Endothelial cell (in vitro differentiated cells): ENCODE measurements at regions not wholly inside any gene's neighbourhood (a gene's known extent, or its start where the extent isn't known, plus 50 kb on each side); places are given as distances from the start of the nearest gene placed in this dataset.

Source experiments
- DNase-seq: peaks from one replicate; pipeline ENCODE4 v3.0.0; 2021; ENCODE audit warnings: low spot score
- H3K27ac Mint-ChIP-seq: one replicate; pipeline ENCODE4 v1.8.0; 2021; ENCODE audit warnings: mixed read lengths, inconsistent platforms; ENCODE audit not compliant: unreplicated experiment
- H3K27me3 Mint-ChIP-seq: one replicate; pipeline ENCODE4 v1.8.0; 2021; ENCODE audit warnings: mild to moderate bottlenecking, moderate library complexity, mixed read lengths, inconsistent platforms; ENCODE audit not compliant: unreplicated experiment
- H3K36me3 Mint-ChIP-seq: one replicate; pipeline ENCODE4 v1.8.0; 2021; ENCODE audit warnings: mild to moderate bottlenecking, low read depth, mixed read lengths, inconsistent platforms; ENCODE audit not compliant: unreplicated experiment
- H3K4me1 Mint-ChIP-seq: one replicate; pipeline ENCODE4 v1.8.0; 2021; ENCODE audit warnings: mild to moderate bottlenecking, mixed read lengths, inconsistent platforms; ENCODE audit not compliant: unreplicated experiment
- H3K4me3 Mint-ChIP-seq: one replicate; pipeline ENCODE4 v1.8.0; 2021; ENCODE audit warnings: mild to moderate bottlenecking, mixed read lengths, inconsistent platforms; ENCODE audit not compliant: unreplicated experiment
- H3K9me3 Mint-ChIP-seq: one replicate; pipeline ENCODE4 v1.8.0; 2021; ENCODE audit warnings: mixed read lengths, inconsistent platforms; ENCODE audit not compliant: unreplicated experiment
- TF ChIP-seq, protein P1 (sequence below): fragments of 200-600 bp; sonication (generic); IDR thresholded peaks from one replicate; pipeline ENCODE4 v1.5.0; 2021; ENCODE audit warnings: antibody characterized with exemption; ENCODE audit not compliant: unreplicated experiment

DNA sequence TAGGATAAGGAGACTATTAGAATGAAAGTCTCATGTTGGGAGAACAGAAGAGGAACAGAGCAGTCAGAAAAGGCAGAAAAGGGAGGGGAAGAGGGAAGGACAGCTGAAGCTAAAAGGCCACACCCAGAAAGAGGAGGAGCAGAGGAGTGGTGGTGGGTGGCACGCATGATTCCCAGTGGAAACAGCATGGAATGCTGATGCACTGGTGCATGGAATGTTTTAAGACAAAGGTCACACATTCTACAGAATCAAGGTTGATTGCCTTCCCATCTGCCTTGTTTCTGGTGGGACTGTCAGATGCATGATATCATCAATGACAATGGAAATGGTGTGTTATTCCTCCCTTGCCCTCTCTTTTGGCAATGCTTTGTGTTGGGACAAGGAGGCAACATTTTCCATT, 285.4 kb upstream of the MKI67 start:
- Mint-ChIP-seq H3K36me3 (peaks cover 13% of the 10 kb centered on the region), H3K4me3 (no peak overlapping the region)

DNA sequence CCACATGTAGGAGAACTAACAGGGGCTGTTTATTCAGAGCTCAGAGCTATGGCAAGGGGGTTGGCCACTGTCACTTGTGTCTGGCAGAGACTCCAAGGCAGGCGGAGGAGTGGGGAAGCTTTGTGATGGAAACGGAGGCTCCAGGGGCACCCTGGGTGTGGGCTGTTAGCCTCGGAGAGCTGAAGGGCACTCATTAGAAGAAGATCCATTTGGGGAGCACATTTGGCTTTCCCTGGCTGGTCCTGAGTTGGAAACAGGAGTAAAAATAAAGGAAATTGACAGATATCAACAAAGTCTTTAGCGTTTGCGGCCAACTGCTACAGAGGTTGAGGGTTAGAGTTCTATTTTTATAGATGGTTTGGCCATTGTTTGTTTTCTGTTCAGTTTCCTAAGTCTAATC, 288.3 kb upstream of the MKI67 start:
- DNase-seq: no peak
- Mint-ChIP-seq H3K36me3 (peaks cover 13% of the 10 kb centered on the region), H3K27ac (no peak overlapping the region), H3K4me1 (peaks cover 2% of the 10 kb centered on the region), H3K27me3 (no peaks in the 10 kb centered on the region), H3K9me3 (no peaks in the 10 kb centered on the region), H3K4me3 (no peak overlapping the region)
- TF ChIP-seq, protein P1, sequence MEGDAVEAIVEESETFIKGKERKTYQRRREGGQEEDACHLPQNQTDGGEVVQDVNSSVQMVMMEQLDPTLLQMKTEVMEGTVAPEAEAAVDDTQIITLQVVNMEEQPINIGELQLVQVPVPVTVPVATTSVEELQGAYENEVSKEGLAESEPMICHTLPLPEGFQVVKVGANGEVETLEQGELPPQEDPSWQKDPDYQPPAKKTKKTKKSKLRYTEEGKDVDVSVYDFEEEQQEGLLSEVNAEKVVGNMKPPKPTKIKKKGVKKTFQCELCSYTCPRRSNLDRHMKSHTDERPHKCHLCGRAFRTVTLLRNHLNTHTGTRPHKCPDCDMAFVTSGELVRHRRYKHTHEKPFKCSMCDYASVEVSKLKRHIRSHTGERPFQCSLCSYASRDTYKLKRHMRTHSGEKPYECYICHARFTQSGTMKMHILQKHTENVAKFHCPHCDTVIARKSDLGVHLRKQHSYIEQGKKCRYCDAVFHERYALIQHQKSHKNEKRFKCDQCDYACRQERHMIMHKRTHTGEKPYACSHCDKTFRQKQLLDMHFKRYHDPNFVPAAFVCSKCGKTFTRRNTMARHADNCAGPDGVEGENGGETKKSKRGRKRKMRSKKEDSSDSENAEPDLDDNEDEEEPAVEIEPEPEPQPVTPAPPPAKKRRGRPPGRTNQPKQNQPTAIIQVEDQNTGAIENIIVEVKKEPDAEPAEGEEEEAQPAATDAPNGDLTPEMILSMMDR: no peak

More for the DNA sequence above, 285.4 kb upstream of the MKI67 start:
- peaks cover 2% of the 10 kb centered on the region for H3K4me1 Mint-ChIP-seq
- TF ChIP-seq, protein P1: no peak
- no peak for DNase-seq
- H3K9me3 Mint-ChIP-seq: no peaks in the 10 kb centered on the region
- no peaks in the 10 kb centered on the region for H3K27me3 Mint-ChIP-seq
- H3K27ac Mint-ChIP-seq: no peak overlapping the region

DNA sequence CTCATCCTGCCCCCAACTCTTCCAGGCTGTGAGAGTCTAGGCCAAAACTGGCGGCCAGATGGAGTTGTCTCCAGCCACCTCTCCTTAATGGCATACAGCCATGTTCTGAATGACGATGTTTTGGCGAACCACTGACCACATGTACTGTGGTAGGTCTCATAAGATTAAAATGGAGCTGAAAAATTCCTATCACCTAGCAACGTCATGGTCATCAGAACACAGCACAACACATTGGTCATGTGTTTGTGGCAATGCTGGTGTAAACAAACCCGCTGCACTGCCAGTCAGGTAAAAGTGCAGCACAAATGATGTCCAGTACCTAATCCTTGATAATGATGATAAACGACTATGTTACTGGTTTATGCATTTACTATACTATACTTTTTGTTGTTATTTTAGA, 290.0 kb upstream of the MKI67 start:
- peaks cover 2% of the 10 kb centered on the region for H3K4me1 Mint-ChIP-seq
- no peak overlapping the region for H3K27ac Mint-ChIP-seq
- DNase-seq: no peak
- TF ChIP-seq, protein P1: no peak
- peaks cover 12% of the 10 kb centered on the region for H3K36me3 Mint-ChIP-seq
- no peak overlapping the region for H3K4me3 Mint-ChIP-seq
- H3K9me3 Mint-ChIP-seq: no peaks in the 10 kb centered on the region
- H3K27me3 Mint-ChIP-seq: no peaks in the 10 kb centered on the region

DNA sequence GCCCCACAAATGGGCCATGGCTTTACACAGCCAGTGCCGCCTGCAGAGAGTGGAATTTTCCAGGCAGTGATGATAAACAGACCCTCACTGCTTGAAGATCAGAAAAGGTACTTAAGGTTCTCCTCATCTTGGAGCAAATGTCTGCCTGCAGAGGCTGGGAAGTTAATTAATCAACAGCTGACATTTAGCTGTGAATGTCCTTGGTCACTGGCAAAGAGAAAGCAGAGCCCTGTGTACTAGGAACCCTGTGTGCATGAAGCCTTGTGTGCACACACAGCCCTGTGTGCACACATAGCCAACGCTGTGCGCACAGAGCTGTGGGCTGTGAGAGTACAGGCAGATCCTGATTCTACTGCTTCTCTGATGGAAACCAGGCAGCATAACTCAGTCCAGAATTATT, 291.6 kb upstream of the MKI67 start:
- Mint-ChIP-seq H3K27me3 (no peaks in the 10 kb centered on the region), H3K36me3 (peaks cover 2% of the 10 kb centered on the region), H3K27ac (no peak overlapping the region), H3K9me3 (no peaks in the 10 kb centered on the region), H3K4me3 (no peak overlapping the region), H3K4me1 (no peaks in the 10 kb centered on the region)
- TF ChIP-seq, protein P1: no peak
- DNase-seq: no peak

DNA sequence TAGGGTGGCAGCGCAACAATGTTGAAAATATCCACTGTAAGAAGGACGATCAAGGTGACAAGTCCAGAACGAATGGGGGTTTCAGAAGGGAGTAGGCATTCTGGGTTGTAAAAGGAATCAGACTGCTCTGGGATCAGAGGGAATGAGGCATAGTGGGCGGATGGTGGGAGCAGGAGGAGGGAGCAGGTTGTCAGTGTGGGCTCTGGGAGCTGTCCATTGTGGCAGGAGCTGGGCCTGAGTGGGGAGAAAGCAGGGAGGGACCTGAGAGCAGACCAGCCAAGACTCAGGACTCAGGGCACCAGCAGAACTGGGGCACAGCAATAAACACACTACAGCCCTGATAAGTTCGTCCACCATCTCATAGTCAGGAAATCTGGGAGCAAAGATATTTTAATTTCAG, 292.6 kb upstream of the MKI67 start:
- Mint-ChIP-seq H3K4me3 (no peak overlapping the region), H3K9me3 (no peaks in the 10 kb centered on the region), H3K36me3 (no peaks in the 10 kb centered on the region), H3K27me3 (no peaks in the 10 kb centered on the region), H3K27ac (no peak overlapping the region), H3K4me1 (no peaks in the 10 kb centered on the region)
- DNase-seq: no peak
- TF ChIP-seq, protein P1: no peak
